Stimulated activated CD4-positive, alpha-beta T cell treated with anti-CD3 and anti-CD28 coated beads, Interleukin-4, amount 100 ng/mL, for 48 hours (primary cell): ENCODE measurements at regions not wholly inside any gene's neighbourhood (a gene's known extent, or its start where the extent isn't known, plus 50 kb on each side); places are given as distances from the start of the nearest gene placed in this dataset.
"Not testable (repeated sequence)": the region's sequence is repeated elsewhere in the genome, so short reads cannot be mapped to it uniquely, and the experiment has no call there.

Experiments used
- DNase-seq, 2 donors: peaks; one replicate each; pipeline ENCODE4 v3.0.0-alpha.2; 2020; ENCODE audit warnings: low read depth in 2 of 2

DNA sequence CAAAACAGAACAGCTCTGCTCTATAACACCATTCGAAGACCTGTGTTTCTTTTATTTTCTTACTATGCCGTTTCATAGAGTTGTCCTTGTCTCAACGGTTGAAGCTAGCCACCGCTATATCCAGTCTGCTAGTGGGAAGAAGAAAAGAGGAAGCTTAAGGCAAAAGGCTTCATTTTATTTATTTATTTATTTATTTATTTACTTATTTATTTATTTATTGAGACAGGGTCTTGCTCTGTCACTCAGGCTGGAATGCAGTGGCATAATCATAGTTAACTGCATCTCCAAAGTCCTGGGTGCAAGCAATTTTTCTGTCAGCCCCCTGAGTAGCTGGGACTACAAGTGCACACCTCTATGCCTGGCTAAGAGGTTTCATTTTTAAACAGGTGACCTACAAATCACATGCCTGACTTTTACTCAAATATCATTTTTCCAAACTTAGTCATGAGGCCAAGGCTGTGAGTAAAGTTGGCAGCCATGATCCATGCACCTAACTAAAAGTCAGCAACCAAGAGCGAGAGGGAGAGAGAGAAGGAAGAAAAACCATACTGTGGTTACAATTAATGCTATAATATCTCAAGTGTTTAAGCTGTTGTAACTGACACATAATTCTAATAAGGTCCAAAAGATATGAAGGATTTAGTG is 1305.3 kb upstream of the LRRTM3 start:
- no peak for DNase-seq

DNA sequence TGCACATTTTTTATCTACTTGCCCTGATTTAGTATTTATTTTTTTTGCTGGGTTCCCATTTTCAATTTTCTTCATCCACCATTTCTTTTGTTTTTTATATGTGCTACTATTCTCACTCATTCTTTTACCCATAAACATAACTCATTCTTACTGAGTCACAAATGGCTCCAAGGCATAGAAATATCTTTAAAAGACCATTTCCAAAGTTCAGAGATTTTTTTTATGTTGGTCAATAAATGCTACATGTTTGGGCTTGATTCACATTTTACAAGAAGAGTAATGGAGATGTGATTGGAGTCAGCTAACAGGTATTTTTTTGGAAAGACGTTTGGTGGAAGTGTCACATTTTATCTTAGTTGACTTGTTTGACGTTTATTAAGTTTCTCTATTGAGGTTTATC is 1303.2 kb upstream of the LRRTM3 start:
- DNase-seq, result no peak

DNA sequence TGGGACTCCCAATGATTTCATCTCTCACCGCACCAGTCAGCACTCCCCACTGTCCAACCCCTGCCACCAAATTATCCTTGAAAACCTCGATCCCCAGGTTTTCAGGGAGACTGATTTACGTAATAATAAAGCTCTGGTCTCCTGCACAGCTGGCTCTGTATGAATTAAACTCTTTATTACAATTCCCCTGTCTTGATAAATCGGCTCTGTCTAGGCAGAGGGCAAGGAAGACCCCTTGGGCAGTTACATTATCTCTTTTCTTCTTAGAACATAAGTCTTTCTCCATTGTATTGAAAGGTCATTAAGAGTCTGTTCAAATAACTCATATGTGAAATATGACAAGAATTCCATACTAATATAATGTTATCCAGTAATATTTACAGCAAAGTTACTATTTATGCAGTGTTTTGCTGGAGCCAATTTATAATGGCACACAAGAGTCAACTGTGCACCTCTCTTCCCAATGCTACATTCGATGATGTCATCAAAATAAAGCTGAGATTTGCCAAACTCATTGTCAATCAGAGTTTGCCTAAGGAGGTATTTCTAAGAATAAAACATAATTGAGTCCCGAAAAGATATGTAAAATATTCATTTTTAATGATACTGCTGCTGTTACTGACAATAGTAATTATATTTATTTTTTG is 1297.2 kb upstream of the LRRTM3 start:
- DNase-seq, result no peak

DNA sequence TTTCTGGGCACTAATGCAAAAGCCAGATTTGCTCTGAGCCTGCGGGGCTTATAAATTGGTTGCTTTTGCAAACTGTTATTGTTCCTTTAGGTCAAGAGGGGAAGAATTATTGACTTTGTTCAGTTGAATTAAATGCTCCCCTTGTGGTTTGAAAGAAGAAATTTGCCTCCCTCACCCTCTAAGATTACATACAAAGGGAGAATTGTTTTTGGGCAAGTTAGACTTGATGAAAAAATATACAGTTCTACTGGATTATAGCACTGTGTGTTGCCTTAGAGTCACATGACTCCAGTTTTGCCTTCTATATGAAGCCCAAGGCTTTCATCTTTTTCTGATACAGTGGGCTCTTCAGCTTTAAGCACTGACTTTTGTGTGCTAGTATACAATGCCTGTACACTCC is 1265.8 kb upstream of the LRRTM3 start:
- DNase-seq, result no peak

DNA sequence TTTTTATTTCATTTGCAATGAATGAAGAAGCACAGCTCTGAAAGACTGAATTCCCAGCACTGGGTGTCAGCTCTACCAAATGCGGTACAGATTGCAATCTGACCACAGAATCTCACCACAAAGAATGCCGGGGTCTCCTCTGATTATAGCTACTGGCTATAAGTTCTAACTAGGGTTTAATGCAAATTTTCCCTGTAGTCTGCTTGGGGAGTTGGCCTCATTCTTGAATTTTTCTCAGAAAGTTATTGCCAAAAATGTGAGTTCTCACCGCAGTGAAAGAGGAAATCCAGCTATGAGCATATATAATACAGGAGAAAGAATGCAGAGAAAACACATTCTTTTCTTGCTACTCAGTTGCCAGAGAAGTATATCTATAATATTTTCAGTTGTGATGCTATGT is 1255.7 kb upstream of the LRRTM3 start:
- no peak for DNase-seq

DNA sequence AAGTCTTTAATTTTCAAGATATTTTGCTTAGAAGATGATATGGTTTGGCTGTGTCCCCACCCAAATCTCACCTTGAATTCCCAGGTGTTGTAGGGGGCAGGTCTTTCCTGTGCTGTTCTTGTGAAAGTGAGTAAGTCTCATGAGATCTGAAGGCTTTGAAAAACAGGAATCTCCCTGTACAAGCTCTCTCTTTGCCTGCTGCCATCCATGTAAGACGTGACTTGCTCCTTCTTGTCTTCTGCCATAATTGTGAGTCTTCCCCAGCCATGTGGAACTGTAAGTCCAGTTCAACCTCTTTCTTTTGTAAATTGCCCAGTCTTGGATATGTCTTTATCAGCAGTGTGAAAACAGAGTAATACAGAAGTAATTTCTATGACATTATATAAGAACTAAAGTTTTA is 1255.2 kb upstream of the LRRTM3 start:
- DNase-seq, result not testable (repeated sequence)

DNA sequence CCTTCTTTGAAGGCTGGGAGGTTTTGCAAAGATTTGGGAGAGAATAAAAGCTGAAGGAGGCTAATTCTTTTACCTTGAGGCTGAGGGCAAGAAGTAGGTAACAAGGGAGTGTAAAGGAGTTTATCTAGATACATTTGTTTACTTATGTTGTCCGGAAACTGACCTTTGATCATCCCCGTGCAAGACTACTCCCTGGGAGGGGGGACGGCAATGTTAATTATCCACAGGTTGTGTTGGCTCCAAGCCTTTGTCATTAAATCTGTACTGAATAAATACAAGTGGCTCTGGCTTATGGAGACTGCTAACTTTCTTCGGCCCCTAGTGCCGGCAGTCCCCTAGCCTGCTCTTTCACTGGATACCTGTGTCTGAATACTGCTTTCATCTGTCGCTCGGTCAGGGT is 1250.6 kb upstream of the LRRTM3 start:
- DNase-seq, result no peak

DNA sequence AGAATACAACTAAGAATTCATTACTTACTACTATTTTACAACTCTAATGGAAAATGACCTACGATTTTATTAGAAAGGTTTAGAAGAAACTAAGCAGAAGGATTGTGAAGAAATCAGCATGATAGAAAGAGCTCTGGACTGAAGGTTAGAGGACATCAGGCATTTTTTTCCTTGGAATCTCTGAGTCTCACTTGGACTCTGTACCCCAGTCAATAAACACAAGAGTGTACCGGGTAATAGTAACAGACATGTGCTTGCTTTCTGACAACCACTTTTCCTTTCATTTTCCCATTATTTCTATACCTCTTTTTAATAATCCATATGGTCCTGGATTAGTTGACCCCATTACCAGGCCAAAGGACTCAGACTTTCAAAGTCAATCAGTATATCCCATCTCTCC is 1240.9 kb upstream of the LRRTM3 start:
- no peak for DNase-seq

DNA sequence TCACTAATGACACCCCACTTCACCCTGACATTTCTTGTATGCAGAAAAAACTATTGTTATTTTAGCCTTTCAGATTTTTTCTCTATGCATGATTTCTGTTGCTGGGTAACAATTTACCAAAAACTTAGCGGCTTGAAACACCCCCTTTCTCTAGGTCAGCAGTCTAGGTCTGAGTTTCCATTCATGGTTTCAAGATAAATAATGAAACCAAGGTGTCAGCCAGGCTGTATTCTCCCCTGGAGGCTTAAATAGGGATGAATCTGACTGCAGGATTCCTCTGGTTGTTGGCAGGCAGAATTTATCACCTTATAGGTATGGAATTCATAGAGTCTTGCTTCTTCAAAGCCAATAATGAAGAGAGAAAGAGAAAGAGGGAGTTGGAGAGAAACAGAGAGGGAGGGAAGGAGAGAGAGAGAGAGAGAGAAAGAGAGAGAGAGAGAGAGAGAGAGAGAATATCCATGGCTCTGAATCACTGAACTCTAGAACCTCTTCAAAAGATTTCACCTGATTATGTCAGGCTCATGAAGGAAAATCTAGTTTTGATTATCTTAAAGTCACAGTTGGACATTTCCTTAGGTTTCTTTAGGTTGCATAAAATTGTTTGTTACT is 1224.6 kb upstream of the LRRTM3 start:
- DNase-seq, result no peak

DNA sequence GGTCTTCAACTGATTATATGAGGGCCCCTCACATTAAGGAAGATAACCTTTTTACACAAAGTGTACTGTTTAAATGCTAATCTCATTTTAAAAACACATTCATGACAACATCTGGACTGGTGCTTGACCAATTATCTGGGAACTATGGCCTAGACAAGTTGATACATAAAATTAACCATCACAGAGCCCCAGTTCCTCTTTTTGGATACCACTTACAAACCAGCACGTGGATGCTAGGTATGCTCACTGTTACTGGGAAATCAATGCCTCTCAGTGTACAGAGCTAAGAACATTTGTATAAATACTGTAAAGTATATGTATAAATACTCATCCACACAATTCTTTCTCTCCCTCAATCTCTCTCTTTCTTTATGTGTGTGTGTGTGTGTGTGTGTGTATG is 1217.8 kb upstream of the LRRTM3 start:
- DNase-seq, result no peak

DNA sequence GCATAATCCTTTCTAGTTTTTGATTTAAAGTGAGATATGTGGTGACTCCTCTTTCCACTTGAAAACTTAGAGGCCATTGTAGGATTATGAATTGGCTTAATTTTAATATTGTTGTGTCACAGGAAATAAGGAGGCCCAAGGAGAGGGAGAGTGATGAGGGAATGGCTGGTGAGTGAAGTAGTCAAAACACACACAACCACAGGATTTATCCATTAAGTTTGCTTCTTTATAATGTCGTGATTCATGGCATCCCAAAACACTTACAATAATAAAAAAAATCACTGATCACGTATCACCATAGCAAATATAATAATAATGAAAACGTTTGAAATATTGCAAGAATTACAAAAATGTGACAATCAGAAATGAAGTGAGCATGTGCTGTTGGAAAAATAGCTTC is 1215.5 kb upstream of the LRRTM3 start:
- DNase-seq, result no peak

DNA sequence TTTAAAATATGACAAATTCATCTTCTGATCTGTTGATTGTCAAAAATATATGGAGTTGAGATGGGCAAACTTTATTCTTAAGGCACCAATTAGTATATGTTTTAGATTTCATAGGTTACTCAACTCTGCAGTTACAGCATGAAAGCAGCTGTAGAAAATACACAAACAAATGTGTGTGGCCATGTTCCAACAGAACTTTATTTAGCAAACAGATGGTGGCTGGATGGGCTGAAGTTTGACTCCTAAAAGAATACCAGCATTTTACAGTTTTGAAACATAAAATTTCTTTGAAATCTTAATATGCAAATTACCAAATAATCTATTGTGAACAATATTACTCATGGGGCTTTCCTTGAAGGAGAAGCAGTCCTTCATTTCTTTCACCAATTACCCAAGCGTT is 1206.0 kb upstream of the LRRTM3 start:
- DNase-seq, result no peak

DNA sequence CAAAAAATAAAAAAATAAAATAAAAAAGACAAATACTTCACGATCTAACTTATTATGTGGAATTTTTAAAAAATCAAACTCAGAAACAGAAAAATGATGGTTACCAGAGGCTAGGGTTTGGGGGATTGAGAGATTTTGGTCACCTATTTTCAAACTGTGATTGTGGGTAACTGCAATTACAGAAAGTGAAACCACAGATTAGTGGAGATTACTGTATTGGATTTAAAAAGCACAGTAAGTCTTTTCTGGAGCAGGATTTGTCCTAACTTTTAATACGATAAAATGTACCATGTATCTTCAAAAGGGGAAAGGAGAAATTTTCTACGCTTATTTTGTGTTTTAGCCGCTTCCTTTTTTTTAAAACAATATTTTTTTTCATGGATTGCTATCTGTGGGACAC is 1204.9 kb upstream of the LRRTM3 start:
- no peak for DNase-seq

DNA sequence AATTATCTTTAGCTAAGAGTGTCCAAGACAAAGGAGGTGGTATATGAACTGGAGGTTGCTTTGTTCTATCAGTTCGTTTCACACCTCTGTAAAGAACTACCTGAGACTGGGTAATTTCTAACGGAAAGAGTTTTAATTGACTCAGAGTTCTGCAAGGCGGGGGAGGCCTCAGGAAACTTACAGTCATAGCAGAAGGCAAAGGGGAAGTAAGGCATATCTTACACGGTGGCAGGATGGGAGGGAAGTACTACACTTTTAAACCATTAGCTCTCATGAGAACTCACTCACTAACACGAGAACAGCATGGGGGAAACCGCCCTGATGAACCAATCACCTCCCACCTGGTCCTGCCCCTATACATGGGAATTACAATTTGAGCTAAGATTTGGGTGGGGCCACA is 1202.3 kb upstream of the LRRTM3 start:
- DNase-seq, result no peak

DNA sequence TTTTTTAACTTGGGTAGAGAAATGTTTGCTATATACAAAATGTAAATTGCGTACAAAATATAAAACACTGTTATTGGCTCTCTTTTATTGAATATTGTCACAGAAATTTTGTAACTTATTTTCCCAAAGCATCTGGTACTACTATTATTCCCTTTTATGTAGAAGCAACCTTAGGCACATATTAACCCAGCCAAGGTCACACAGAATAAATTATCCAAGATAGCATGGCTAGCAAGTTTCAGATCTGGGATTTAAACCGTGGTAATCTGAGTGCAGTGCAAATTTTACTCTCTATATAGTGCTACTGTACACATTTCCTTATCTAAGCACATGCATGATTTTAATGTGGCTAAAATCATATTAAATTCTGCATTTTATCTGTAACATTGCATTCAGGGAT is 1190.5 kb upstream of the LRRTM3 start:
- no peak for DNase-seq

DNA sequence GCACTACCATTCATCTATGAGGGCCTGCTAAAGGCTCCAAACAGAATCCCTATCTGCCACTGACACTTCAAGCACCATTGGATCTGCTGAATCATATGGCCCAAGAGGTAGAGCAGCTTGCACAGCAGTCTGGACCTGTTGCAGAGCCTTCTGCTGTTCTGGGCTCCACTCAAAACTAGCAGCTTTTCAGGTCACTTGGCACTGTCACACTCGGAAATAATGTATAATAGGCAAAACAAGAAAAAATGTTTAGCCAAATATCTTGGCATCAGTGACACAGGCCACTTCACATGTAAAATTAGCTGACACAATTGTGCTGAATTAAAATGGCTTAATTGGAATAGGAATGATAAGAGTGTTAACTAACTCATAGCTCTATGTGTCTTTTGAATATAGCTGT is 1182.9 kb upstream of the LRRTM3 start:
- DNase-seq, result no peak

DNA sequence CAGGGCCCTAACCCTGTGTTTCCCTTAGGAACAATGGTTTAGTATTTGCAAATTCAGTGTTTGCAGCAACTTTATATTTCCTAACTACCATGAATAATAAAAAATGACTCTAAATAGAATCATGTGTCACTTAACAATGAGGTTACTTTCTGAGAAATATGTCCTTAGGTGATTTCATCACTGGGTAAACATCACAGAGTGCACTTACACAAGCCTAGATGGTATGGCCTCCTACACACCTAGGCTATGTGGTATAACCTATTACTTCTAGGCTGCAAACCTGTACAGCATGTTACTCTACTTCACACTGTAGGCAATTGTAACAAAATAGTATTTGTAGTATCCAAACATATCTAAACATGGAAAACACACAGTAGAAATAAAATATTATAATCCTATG is 1174.6 kb upstream of the LRRTM3 start:
- DNase-seq, result no peak

DNA sequence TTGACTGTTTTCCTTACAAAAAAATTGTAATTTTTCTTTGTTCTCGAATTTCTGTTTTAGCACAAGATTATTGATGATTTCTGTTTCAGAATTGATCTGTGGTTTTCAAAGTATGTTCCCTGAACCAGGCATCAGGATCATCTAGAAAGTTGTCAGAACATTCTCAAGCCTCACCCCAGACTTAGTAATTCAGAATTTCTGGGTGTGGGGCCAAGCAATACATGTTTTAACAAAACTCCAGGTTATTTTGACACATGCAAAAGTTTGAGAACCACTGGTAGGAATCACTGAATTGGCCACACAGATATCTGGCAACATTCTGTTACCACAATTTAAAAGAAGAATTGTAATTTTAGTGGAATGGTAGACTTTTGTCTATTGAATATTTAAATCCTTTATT is 1173.9 kb upstream of the LRRTM3 start:
- no peak for DNase-seq

DNA sequence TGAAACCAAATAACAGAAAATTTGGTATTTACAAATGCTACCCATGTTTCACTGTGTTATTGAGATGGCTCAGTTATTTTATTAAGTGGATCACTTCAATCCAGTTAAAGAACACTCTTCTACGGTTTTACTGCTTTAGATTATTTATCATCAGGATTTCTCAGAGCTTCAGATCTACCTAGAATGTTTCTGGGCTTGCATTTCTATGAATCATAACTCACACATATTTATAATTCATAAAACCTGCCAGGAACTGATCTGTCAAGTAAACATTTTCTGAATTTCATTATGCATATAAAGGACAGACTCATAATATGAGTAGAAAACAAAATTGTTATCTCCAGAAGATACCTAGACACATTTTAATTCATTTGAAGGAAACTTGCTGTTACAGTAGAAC is 1172.3 kb upstream of the LRRTM3 start:
- no peak for DNase-seq

DNA sequence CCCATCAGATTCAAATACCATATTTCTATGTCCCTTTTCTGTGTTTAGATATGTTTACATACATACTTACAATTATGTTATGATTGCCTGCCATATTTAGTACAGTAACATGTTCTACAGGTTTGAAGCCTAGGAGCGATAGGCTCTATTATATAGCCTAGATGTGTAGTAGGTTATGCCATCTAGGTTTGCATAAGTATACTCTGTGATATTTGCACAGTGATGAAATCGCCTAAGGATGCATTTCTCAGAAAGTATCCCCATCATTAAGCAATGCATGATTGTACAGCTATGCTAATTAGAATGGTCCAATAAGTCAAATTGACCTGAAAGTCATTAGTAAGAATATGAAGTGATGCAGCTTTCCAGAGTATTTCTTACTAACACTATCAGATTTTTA is 1171.7 kb upstream of the LRRTM3 start:
- DNase-seq, result no peak

DNA sequence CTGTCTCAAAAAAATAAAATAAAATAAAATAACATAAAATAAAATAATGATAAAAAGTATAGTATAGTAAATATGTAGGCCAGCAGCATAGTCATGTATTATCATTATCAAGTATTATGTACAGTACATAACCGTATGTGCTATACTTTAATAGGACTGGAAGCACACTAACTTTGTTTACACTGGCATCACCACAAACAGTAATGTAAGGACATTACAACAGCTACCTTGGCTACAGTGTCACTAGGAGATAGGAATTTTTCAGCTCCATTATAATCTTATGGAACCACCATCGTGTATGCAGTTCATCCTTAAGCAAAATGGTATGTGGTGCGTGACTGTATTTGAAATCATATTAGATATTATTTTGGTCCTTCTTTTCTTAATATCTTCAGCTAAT is 1163.5 kb upstream of the LRRTM3 start:
- DNase-seq, result no peak

DNA sequence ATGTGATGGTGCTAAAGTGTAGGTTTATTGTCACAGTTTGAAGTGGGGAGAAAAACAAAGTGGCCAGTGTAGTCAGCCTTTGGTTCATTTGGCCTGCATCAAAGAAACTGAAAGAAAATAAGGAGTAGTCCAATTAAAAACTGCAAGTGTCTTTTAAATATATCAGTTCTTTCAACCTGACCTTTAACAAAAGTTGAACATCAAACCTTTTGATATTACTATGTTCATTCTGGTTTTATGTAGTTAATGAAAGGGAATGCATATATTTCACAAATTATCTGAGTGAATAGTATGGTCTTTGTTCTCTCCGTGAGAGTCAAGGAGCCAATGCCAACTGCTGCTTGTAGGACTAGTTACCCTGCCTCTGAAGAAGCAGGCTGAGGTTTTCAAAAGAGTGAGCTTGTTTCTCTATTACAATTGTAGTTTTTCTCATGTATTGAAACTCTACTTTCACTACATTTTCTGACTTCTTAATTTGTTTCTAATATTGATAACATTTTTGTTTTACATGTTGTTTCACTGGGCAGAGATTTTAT is 1160.8 kb upstream of the LRRTM3 start:
- DNase-seq, result no peak

DNA sequence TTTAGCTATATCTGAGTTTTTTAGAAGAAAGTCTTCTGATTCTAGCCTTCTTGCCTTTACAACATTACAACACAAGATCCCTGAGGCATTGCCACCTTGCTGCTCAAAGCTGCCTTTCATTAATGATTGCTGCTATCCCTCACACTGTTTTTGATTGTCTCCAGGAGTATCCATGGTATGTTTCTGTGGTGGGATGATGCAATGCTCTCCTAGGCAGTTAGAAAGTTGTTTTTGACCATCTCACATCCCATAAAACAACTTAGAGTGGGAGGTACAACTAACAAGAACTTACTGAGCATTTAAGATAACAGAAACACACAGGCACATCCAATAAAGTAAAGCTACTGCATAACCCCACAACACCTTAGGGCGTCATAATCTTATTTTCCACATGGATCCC is 1156.0 kb upstream of the LRRTM3 start:
- no peak for DNase-seq
